Calu3 (cell line): ENCODE measurements at regions not wholly inside any gene's neighbourhood (a gene's known extent, or its start where the extent isn't known, plus 50 kb on each side); places are given as distances from the start of the nearest gene placed in this dataset.

Experiments
- BruUV-seq: library from RNA; stranded (reverse); fragments of 400-500 nt; replicated peaks from 2 replicates; lab custom pipeline; 2021; lab: Mats Ljungman, UMichigan
- CTCF ChIA-PET: fragments of 300-600 bp; sonication (Branson Sonifier 250); formaldehyde crosslinking; loops from one replicate; lab custom pipeline; 2022; ENCODE audit warnings: antibody characterized with exemption; lab: Charles Lee
- DNase-seq: peaks from one replicate; pipeline ENCODE4 v3.0.0; 2022
- H3K27ac Mint-ChIP-seq: one replicate; pipeline ENCODE4 v1.8.0; 2022; ENCODE audit warnings: mixed read lengths; ENCODE audit not compliant: unreplicated experiment
- H3K27me3 Mint-ChIP-seq: one replicate; pipeline ENCODE4 v1.8.0; 2022; ENCODE audit warnings: mixed read lengths; ENCODE audit not compliant: unreplicated experiment
- H3K36me3 Mint-ChIP-seq: one replicate; pipeline ENCODE4 v1.8.0; 2022; ENCODE audit warnings: mild to moderate bottlenecking, moderate library complexity, mixed read lengths; ENCODE audit not compliant: insufficient read depth, unreplicated experiment
- H3K4me1 Mint-ChIP-seq: one replicate; pipeline ENCODE4 v1.8.0; 2022; ENCODE audit warnings: mild to moderate bottlenecking, low read depth, mixed read lengths; ENCODE audit not compliant: unreplicated experiment
- H3K4me3 Mint-ChIP-seq: one replicate; pipeline ENCODE4 v1.8.0; 2022; ENCODE audit warnings: mild to moderate bottlenecking, low read depth, moderate library complexity, mixed read lengths; ENCODE audit not compliant: unreplicated experiment
- H3K9me3 Mint-ChIP-seq: one replicate; pipeline ENCODE4 v1.8.0; 2022; ENCODE audit warnings: low read depth, mixed read lengths; ENCODE audit not compliant: unreplicated experiment
- intact Hi-C: fragments of 100-400 bp; cut with micrococcal nuclease; formaldehyde crosslinking; loops from one replicate; pipeline ENCODE4 v1.10.0; 2022; ENCODE audit not compliant: unreplicated experiment
- TF ChIP-seq, protein P1 (sequence below): fragments of 200-600 bp; IDR thresholded peaks from one replicate; pipeline ENCODE4 v1.8.0; 2022; ENCODE audit warnings: antibody characterized with exemption; ENCODE audit not compliant: unreplicated experiment

DNA sequence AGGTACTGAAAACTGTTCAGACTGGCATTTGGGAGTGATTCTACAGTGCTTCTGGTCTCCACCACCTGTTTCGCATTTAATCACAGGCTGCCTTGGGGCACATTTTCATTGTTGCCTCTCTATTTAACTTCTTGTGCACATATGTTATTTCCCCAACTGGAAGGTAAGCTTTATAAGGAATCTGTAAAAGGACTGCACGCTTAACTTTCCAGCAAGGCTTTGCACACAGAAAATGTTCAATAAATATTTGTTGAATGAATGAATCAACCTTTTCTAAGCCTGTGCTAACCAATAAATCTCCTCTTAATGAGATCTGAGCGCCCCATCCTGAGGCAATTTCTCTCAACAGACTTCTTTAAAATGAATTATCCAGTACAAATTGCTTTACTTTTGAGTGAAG lies 84.3 kb upstream of the ARHGAP29 start:
- BruUV-seq: no TSS peak
- H3K4me3 Mint-ChIP-seq: no peak overlapping the region
- intact Hi-C loops: no loop called here
- H3K4me1 Mint-ChIP-seq: peaks cover 71% of the 10 kb centered on the region
- DNase-seq: no peak
- H3K27ac Mint-ChIP-seq: no peak overlapping the region
- peaks cover 5% of the 10 kb centered on the region for H3K36me3 Mint-ChIP-seq
- CTCF ChIA-PET: interaction anchor here (0.7 kb wide), 1 partner anchor 84 kb away, joined by 3 read pairs; the partner anchor contains the start of gene ARHGAP29
- H3K27me3 Mint-ChIP-seq: no peaks in the 10 kb centered on the region
- H3K9me3 Mint-ChIP-seq: no peaks in the 10 kb centered on the region
- TF ChIP-seq, protein P1, sequence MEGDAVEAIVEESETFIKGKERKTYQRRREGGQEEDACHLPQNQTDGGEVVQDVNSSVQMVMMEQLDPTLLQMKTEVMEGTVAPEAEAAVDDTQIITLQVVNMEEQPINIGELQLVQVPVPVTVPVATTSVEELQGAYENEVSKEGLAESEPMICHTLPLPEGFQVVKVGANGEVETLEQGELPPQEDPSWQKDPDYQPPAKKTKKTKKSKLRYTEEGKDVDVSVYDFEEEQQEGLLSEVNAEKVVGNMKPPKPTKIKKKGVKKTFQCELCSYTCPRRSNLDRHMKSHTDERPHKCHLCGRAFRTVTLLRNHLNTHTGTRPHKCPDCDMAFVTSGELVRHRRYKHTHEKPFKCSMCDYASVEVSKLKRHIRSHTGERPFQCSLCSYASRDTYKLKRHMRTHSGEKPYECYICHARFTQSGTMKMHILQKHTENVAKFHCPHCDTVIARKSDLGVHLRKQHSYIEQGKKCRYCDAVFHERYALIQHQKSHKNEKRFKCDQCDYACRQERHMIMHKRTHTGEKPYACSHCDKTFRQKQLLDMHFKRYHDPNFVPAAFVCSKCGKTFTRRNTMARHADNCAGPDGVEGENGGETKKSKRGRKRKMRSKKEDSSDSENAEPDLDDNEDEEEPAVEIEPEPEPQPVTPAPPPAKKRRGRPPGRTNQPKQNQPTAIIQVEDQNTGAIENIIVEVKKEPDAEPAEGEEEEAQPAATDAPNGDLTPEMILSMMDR: no peak

- intact Hi-C loops: no loop called here
- peaks cover 63% of the 10 kb centered on the region for H3K4me1 Mint-ChIP-seq
- no peaks in the 10 kb centered on the region for H3K9me3 Mint-ChIP-seq
- peaks cover 6% of the 10 kb centered on the region for H3K36me3 Mint-ChIP-seq
- no peak for DNase-seq
- CTCF ChIA-PET: no interaction called here
- peak overlapping the region; percentile 23 for H3K27ac Mint-ChIP-seq
- BruUV-seq: no TSS peak
- no peaks in the 10 kb centered on the region for H3K27me3 Mint-ChIP-seq
- TF ChIP-seq, protein P1: no peak
- H3K4me3 Mint-ChIP-seq: no peak overlapping the region
Measured at GRCh38 chr1:94319319-94320102, 82.1 kb upstream of the ARHGAP29 start.

GRCh38 chr1:94318505-94319030 lies 81.2 kb upstream of the ARHGAP29 start:
- Mint-ChIP-seq H3K9me3 (no peaks in the 10 kb centered on the region), H3K4me3 (no peak overlapping the region), H3K27me3 (no peaks in the 10 kb centered on the region), H3K36me3 (peaks cover 10% of the 10 kb centered on the region), H3K4me1 (peaks cover 59% of the 10 kb centered on the region), H3K27ac (peak overlapping the region; percentile 23)
- TF ChIP-seq, protein P1: no peak
- BruUV-seq: no TSS peak
- CTCF ChIA-PET: interaction anchor here (1.4 kb wide), 1 partner anchor 17 kb away, joined by 4 read pairs; no protein-coding TSS in a partner anchor
- intact Hi-C loops: no loop called here
- DNase-seq: no peak

DNA sequence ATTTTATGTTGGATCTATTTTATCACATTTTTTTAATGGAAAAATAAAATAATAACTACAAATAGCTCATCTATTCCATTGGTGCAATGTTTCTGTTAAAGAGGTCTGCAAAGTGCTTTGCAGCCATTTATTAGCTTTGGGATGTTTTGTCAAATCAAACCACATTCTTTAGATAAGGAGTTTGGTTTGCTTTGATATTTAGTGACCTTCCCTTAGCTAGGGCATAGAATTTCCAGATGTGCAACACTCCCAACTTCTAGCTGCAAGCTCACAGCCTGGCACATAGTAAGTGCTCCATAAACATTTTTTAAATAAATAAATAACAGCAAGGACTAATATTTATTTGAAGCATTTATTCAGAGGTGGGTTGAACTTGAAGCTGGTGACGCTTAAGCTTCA lies 80.4 kb upstream of the ARHGAP29 start:
- H3K27me3 Mint-ChIP-seq: no peaks in the 10 kb centered on the region
- intact Hi-C loops: loop anchor here (2.0 kb wide), 1 partner anchor 69 kb away; no protein-coding TSS in a partner anchor
- no TSS peak for BruUV-seq
- no peak overlapping the region for H3K4me3 Mint-ChIP-seq
- TF ChIP-seq, protein P1: no peak
- peaks cover 51% of the 10 kb centered on the region for H3K4me1 Mint-ChIP-seq
- no peaks in the 10 kb centered on the region for H3K9me3 Mint-ChIP-seq
- H3K27ac Mint-ChIP-seq: no peak overlapping the region
- H3K36me3 Mint-ChIP-seq: peaks cover 10% of the 10 kb centered on the region
- CTCF ChIA-PET: interaction anchor here (0.5 to 1.4 kb wide), 3 partner anchors 18 to 67 kb away, joined by 3 to 4 read pairs (median 4); no protein-coding TSS in a partner anchor
- no peak for DNase-seq
